ENCODE measurements at regions not wholly inside any gene's neighbourhood (a gene's known extent, or its start where the extent isn't known, plus 50 kb on each side); places are given as distances from the start of the nearest gene placed in this dataset.

DNA sequence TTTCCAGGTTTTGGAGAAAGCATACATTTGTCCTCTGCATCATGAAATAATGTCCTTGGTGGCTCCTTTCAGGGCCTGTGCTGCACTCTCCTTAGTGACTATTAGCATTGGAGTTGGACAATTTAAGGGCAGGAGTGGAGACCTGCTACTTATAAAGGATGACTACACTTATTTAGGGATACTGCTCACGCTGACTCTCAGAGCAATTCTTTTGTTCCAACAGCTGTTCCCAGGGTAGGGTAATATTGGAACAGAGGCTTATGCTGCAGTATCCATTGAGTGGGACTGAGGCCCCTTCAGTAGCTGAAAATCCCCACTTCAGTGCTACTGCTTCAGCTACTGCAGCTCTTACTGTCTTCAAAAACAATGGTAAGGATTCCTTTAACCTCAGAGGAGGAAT is 84.6 kb downstream of the GPR88 start:
- TF ChIP-seq, protein P1, sequence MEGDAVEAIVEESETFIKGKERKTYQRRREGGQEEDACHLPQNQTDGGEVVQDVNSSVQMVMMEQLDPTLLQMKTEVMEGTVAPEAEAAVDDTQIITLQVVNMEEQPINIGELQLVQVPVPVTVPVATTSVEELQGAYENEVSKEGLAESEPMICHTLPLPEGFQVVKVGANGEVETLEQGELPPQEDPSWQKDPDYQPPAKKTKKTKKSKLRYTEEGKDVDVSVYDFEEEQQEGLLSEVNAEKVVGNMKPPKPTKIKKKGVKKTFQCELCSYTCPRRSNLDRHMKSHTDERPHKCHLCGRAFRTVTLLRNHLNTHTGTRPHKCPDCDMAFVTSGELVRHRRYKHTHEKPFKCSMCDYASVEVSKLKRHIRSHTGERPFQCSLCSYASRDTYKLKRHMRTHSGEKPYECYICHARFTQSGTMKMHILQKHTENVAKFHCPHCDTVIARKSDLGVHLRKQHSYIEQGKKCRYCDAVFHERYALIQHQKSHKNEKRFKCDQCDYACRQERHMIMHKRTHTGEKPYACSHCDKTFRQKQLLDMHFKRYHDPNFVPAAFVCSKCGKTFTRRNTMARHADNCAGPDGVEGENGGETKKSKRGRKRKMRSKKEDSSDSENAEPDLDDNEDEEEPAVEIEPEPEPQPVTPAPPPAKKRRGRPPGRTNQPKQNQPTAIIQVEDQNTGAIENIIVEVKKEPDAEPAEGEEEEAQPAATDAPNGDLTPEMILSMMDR (IDR thresholded peaks at IDR 0.05; ENCODE audit: borderline replicate concordance, insufficient read depth, low read depth, low read length) = no peak
- H3K4me3 ChIP-seq (ENCODE audit: low read depth, low read length) = no peak overlapping the region

DNA sequence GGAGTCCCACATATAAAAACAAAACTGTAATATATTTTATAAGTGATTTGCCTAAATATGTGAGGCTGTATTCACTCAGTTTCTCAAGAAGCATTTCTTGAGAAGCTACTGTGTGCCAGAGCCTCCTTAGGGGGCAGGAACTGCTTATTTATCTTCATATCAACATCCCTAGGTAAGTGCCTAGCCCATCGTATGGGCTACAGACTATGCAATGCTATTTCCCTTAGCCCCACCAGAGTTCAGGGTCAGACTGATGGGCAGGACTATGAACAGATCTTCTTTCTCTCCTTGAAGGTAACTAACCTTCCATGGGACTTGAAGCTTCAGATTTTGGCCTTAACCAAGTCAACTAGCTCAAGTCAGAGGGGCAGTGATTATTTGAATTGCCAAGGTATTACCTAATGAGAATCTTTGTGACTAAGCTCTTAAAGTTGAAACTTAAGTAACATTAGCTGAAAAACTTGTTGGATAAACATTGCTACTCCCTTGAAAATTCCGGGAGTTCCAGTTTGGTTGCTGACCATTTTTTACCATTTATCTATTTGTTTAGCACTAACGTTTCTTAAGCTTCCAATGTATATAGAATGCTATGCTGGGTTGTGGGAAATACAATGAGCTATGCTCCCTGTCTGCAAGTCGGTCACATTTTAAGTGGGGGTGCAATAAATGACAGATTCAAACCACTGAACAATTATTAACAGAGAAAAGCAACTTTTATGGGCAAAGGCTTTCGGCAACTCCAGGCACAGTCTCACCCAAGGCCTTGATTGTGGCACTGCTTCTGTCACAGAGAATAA is 85.2 kb downstream of the GPR88 start:
- TF ChIP-seq, protein P1 (IDR thresholded peaks at IDR 0.05; ENCODE audit: borderline replicate concordance, insufficient read depth, low read depth, low read length) = no peak
- no peak overlapping the region for H3K4me3 ChIP-seq (ENCODE audit: low read depth, low read length)

DNA sequence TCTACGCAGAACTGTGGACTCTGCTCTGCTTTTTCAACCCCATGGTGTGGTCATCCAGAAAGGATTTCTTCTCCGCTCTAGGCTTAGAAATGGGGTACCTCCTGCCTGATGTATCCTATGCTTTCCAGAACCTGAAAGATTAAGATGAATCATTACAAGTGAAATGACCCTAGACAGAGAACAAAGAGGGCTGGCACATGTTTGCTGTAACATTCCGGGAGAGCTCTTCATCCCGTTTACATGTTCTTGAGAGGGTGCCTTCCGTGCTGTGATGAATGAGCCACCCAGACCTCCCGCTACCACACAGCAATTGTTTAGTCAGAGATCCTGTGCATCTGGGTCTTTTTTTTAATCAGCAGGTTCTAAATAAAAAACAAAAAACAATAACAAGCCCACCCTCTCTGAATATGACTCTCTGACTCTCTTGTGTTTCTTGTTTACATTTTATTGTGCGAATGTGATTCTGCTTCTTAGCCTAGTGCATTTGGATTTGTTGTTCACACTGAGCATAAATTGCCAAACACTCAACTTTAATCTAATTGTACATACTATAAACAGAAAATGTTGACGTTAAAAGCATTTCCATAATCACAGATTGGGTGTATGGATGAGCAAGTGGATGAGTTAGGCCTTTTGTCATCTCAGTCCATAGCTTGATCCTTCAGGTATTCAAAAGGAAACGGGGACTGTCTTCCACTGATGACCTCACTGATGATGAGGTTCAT is 87.1 kb downstream of the GPR88 start:
- H3K4me3 ChIP-seq (ENCODE audit: low read depth, low read length) = no peak overlapping the region
- TF ChIP-seq, protein P1 (IDR thresholded peaks at IDR 0.05; ENCODE audit: borderline replicate concordance, insufficient read depth, low read depth, low read length) = no peak

DNA sequence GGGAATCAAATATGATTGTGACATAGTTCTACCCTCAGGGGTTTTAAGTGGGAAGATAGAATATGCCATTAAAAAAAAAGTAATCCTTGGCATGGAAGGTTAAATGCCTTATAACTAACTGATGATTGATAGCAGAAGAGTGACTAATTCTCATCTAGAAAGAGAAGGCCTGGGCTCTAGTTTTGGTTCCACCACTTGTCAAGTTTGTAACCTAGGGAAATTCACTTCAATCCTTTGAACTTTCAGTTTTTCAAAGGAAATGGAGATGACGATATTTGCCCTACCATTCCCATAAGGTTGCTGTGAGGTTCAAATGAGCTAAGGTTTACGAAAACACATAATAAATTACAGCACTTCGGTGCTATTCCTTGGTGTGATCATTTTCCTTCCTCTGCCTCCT is 88.5 kb downstream of the GPR88 start:
- TF ChIP-seq, protein P1 (IDR thresholded peaks at IDR 0.05; ENCODE audit: borderline replicate concordance, insufficient read depth, low read depth, low read length) = no peak
- no peak overlapping the region for H3K4me3 ChIP-seq (ENCODE audit: low read depth, low read length)

DNA sequence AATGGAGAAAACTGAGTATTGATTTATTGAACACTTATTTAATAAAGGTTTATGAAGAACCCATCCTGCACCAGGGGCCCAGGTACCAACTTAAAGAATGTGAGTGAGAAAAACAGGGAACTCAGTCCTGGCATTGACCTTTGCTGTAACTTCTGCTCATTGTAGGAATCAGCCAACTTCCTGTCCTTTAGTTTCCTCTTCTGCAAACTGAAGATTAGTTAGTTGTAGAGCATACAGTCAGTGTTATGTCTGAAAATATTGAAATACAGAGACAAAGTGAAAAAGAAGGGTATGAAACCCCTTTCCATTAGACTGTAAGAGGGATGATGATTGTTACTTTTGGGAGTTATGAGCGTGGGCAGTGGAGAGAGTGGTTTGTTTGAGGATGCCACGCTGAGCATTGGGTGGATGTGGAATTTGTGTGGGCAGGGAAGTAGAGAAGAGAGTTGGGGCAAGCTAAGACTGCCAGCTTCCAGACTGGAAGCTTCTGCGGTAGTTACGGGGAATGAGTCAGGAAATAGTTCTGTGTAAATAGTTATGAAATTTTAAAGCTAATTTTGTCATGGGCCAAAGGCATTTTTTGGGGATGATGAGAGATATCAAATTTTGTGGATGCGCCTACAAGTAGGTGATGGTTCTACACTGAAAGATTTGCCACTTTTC is 89.2 kb downstream of the GPR88 start:
- H3K4me3 ChIP-seq (ENCODE audit: low read depth, low read length) = no peak overlapping the region
- TF ChIP-seq, protein P1 (IDR thresholded peaks at IDR 0.05; ENCODE audit: borderline replicate concordance, insufficient read depth, low read depth, low read length) = no peak

DNA sequence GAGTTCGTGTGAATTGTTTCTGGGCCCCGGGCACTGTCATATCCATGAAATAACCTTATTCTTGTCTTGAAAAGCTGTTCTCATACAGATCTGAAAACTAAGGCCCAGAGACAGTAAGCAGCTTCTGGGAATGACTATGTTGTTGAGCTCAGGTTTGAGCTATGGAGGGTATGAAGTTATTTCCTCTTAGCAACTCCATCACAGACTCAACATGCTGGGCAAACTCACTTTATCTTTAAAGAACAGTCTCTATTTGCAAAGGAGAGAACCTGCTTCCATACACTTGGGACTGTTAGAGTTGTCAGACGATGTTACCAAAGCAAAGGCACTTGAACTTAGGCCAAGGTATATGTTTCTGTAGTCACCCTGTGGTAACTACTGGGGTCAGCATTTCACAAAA is 90.0 kb downstream of the GPR88 start:
- TF ChIP-seq, protein P1 (IDR thresholded peaks at IDR 0.05; ENCODE audit: borderline replicate concordance, insufficient read depth, low read depth, low read length) = no peak
- no peak overlapping the region for H3K4me3 ChIP-seq (ENCODE audit: low read depth, low read length)
